C4-2B (cell line): ENCODE measurements at regions not wholly inside any gene's neighbourhood (a gene's known extent, or its start where the extent isn't known, plus 50 kb on each side); places are given as distances from the start of the nearest gene placed in this dataset.

Experiments
- ZFX ChIP-seq: fragments of 450-650 bp; IDR thresholded peaks from 2 replicates; pipeline ENCODE4 v1.6.1; 2017
- TF ChIP-seq, protein P1 (sequence below): fragments of 450-650 bp; conservative IDR thresholded peaks from 2 replicates; pipeline ENCODE4 v1.5.1; 2017; ENCODE audit warnings: mild to moderate bottlenecking

DNA sequence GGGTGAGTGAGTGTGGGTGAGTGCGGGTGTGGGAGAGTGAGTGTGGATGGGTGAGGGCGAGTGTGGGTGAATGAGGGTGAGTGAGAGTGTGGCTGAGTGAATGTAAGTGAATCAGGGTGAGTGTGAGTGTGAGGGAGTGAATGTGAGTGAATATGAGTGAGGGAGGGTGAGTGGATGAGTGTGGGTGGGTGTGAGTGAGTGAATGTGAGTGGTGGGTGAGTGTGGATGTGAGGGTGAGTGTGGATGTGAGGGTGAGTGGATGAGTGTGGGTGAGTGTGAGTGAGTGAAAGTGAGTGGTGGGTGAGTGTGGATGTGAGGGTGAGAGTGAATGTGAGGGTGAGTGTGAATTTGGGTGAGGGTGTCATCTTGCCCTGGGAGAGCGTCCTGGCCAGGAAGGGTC, 67.5 kb downstream of the TRIML1 start:
- TF ChIP-seq, protein P1, sequence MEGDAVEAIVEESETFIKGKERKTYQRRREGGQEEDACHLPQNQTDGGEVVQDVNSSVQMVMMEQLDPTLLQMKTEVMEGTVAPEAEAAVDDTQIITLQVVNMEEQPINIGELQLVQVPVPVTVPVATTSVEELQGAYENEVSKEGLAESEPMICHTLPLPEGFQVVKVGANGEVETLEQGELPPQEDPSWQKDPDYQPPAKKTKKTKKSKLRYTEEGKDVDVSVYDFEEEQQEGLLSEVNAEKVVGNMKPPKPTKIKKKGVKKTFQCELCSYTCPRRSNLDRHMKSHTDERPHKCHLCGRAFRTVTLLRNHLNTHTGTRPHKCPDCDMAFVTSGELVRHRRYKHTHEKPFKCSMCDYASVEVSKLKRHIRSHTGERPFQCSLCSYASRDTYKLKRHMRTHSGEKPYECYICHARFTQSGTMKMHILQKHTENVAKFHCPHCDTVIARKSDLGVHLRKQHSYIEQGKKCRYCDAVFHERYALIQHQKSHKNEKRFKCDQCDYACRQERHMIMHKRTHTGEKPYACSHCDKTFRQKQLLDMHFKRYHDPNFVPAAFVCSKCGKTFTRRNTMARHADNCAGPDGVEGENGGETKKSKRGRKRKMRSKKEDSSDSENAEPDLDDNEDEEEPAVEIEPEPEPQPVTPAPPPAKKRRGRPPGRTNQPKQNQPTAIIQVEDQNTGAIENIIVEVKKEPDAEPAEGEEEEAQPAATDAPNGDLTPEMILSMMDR, result no peak
- TF ChIP-seq ZFX, result no peak
